IMR-90 (cell line): ENCODE measurements at regions not wholly inside any gene's neighbourhood (a gene's known extent, or its start where the extent isn't known, plus 50 kb on each side); places are given as distances from the start of the nearest gene placed in this dataset.

Source experiments
- ATAC-seq: fragments of 200-7000 bp; cut with Tn5 transposase; 2 replicates; pipeline ENCODE4 v1.9.1; 2020; ENCODE audit warnings: low read depth, mild to moderate bottlenecking, moderate library complexity
- BruUV-seq: library from RNA; stranded (reverse); fragments of 400-500 nt; replicated peaks from 2 replicates; lab custom pipeline; 2021; lab: Mats Ljungman, UMichigan
- CTCF ChIA-PET: fragments of 300-600 bp; formaldehyde crosslinking; extraction: SDS; loops from one replicate; lab custom pipeline; 2021; ENCODE audit warnings: antibody characterized with exemption; lab: Yijun Ruan, JAX
- POLR2A ChIA-PET: fragments of 300-600 bp; sonication (Branson Sonifier 250); formaldehyde crosslinking; loops from one replicate; lab custom pipeline; 2022; ENCODE audit warnings: antibody characterized with exemption; ENCODE audit not compliant: unreplicated experiment; lab: Charles Lee
- DNase-seq: peaks from one replicate; pipeline ENCODE4 v3.0.0; 2013
- H2AFZ ChIP-seq: replicated peaks from 2 replicates; pipeline ENCODE3; 2013; ENCODE audit warnings: low read length, mild to moderate bottlenecking; ENCODE audit not compliant: poor library complexity
- H2AK5ac ChIP-seq: 2 replicates; pipeline ENCODE4 v1.6.1; 2013; ENCODE audit warnings: low read depth, low read length, inconsistent platforms
- H2AK9ac ChIP-seq: replicated peaks from 2 replicates; pipeline ENCODE3; 2013; ENCODE audit warnings: mild to moderate bottlenecking, low read depth, low read length, moderate library complexity; ENCODE audit not compliant: poor library complexity
- H2BK120ac ChIP-seq: 2 replicates; pipeline ENCODE4 v1.6.1; 2013; ENCODE audit warnings: low read depth, low read length, inconsistent platforms
- H2BK15ac ChIP-seq: 3 replicates; pipeline ENCODE4 v1.6.1; 2013; ENCODE audit warnings: low read depth, low read length, inconsistent platforms
- H2BK20ac ChIP-seq: 2 replicates; pipeline ENCODE4 v1.6.1; 2013; ENCODE audit warnings: low read depth, mild to moderate bottlenecking, inconsistent platforms, low read length, moderate library complexity
- H2BK5ac ChIP-seq: 2 replicates; pipeline ENCODE4 v1.6.1; 2013; ENCODE audit warnings: mild to moderate bottlenecking, low read depth, low read length, inconsistent platforms; ENCODE audit not compliant: poor library complexity, severe bottlenecking
- H3K14ac ChIP-seq: replicated peaks from 2 replicates; pipeline ENCODE4 v1.6.1; 2013; ENCODE audit warnings: low read depth, low read length, inconsistent platforms
- H3K18ac ChIP-seq: 2 replicates; pipeline ENCODE4 v1.6.1; 2013; ENCODE audit warnings: low read depth, low read length, control low read depth
- H3K23ac ChIP-seq: 2 replicates; pipeline ENCODE4 v1.6.1; 2013; ENCODE audit warnings: low read depth, low read length, inconsistent platforms
- H3K27ac ChIP-seq: 2 replicates; pipeline ENCODE4 v1.5.1; 2013; ENCODE audit warnings: mild to moderate bottlenecking, control low read depth, low read length; ENCODE audit not compliant: insufficient read depth
- H3K27me3 ChIP-seq: 2 replicates; pipeline ENCODE4 v1.6.1; 2013; ENCODE audit warnings: low read length; ENCODE audit not compliant: control insufficient read depth, insufficient read depth
- H3K36me3 ChIP-seq: 2 replicates; pipeline ENCODE4 v1.6.1; 2013; ENCODE audit warnings: low read length, mixed read lengths; ENCODE audit not compliant: control insufficient read depth, insufficient read depth
- H3K4ac ChIP-seq: 2 replicates; pipeline ENCODE4 v1.6.1; 2013; ENCODE audit warnings: low read depth, low read length, inconsistent platforms
- H3K4me1 ChIP-seq: 2 replicates; pipeline ENCODE4 v1.6.1; 2013; ENCODE audit warnings: low read length, mixed read lengths; ENCODE audit not compliant: control insufficient read depth, insufficient read depth
- H3K4me2 ChIP-seq: 2 replicates; pipeline ENCODE4 v1.6.1; 2013; ENCODE audit warnings: low read depth, mild to moderate bottlenecking, control low read depth, low read length, moderate library complexity
- H3K4me3 ChIP-seq: 2 replicates; pipeline ENCODE4 v1.5.1; 2013; ENCODE audit warnings: low read depth, mild to moderate bottlenecking, control low read depth, low read length, moderate library complexity; ENCODE audit not compliant: insufficient read depth
- H3K56ac ChIP-seq: 2 replicates; pipeline ENCODE4 v1.6.1; 2013; ENCODE audit warnings: low read length, inconsistent platforms; ENCODE audit not compliant: insufficient read depth; ENCODE audit errors: extremely low read depth
- H3K79me1 ChIP-seq, 2 experiments: 2 replicates each; pipeline ENCODE4 v1.6.1; 2013; ENCODE audit warnings: low read length in 2 of 2, inconsistent platforms in 1 of 2, low read depth in 1 of 2
- H3K9ac ChIP-seq: 2 replicates; pipeline ENCODE4 v1.6.1; 2013; ENCODE audit warnings: low read depth, low read length, control low read depth
- H3K9me1 ChIP-seq: 2 replicates; pipeline ENCODE4 v1.6.1; 2013; ENCODE audit warnings: low read length, inconsistent platforms; ENCODE audit not compliant: insufficient read depth
- H3K9me3 ChIP-seq: 2 replicates; pipeline ENCODE4 v1.6.1; 2013; ENCODE audit warnings: low read length; ENCODE audit not compliant: control insufficient read depth, insufficient read depth
- H4K20me1 ChIP-seq: 2 replicates; pipeline ENCODE4 v1.6.1; 2013; ENCODE audit warnings: low read length, inconsistent platforms; ENCODE audit not compliant: insufficient read depth
- H4K5ac ChIP-seq: 2 replicates; pipeline ENCODE4 v1.6.1; 2013; ENCODE audit warnings: mild to moderate bottlenecking, low read depth, low read length, control low read depth
- H4K8ac ChIP-seq, 2 experiments: 2 replicates each; pipeline ENCODE4 v1.6.1; 2013; ENCODE audit warnings: low read depth in 2 of 2, low read length in 2 of 2, control low read depth in 1 of 2, inconsistent platforms in 1 of 2
- H4K91ac ChIP-seq: 2 replicates; pipeline ENCODE4 v1.6.1; 2013; ENCODE audit warnings: low read depth, low read length, inconsistent platforms; ENCODE audit not compliant: insufficient read depth
- CHD1 ChIP-seq: IDR thresholded peaks from 2 replicates; pipeline ENCODE4 v1.6.1; 2012; ENCODE audit warnings: low read depth, low read length, improper control_type of control experiment
- MXI1 ChIP-seq: IDR thresholded peaks from 2 replicates; pipeline ENCODE4 v1.6.1; 2012; ENCODE audit warnings: low read depth, mild to moderate bottlenecking, low read length, moderate library complexity, borderline replicate concordance
- RCOR1 ChIP-seq: IDR thresholded peaks from 2 replicates; pipeline ENCODE4 v1.6.1; 2012; ENCODE audit warnings: mild to moderate bottlenecking, low read length, improper control_type of control experiment; ENCODE audit not compliant: insufficient replicate concordance
- SMC3 ChIP-seq: fragments of 150-350 bp; IDR thresholded peaks from 2 replicates; pipeline ENCODE4 v1.6.1; 2016; ENCODE audit warnings: low read depth, mild to moderate bottlenecking, antibody characterized with exemption, low read length, moderate library complexity
- USF2 ChIP-seq: fragments of 150-350 bp; IDR thresholded peaks from 2 replicates; pipeline ENCODE4 v1.6.1; 2017; ENCODE audit warnings: mild to moderate bottlenecking, antibody characterized with exemption, low read length, low read depth
- WGBS, 2 experiments: methylation state at CpG; one replicate each; pipeline versions ENCODE4 v1.1.5 to v1.1.7; 2013; ENCODE audit warnings: missing lambda C conversion rate in 2 of 2; ENCODE audit not compliant: insufficient read length in 1 of 2; ENCODE audit errors: extremely low coverage in 2 of 2; 5-methylcytosine and 5-hydroxymethylcytosine counted together
- dilution Hi-C: fragments of 300-500 bp; cut with HindIII; formaldehyde crosslinking; loops from one replicate; pipeline ENCODE4 v1.14.3; 2018; ENCODE audit warnings: low sequenced_read_pairs; ENCODE audit not compliant: unreplicated experiment
- in situ Hi-C: fragments of 300-500 bp; cut with MboI; formaldehyde crosslinking; loops from 3 replicates; pipeline ENCODE4 v1.14.3; 2019; ENCODE audit warnings: low sequenced_read_pairs, inconsistent platforms, mixed read lengths
- intact Hi-C: fragments of 100-400 bp; cut with micrococcal nuclease; formaldehyde crosslinking; loops from 2 replicates; pipeline ENCODE4 v1.10.0; 2022

- no peak overlapping the region for H3K27ac ChIP-seq
- no peak overlapping the region for H2AK9ac ChIP-seq
- no peak overlapping the region for H2BK120ac ChIP-seq
- no peak overlapping the region for H3K4me3 ChIP-seq
- no peaks in the 10 kb centered on the region for H4K20me1 ChIP-seq
- in situ Hi-C loops = no loop called here
- no peaks in the 10 kb centered on the region for H3K9me1 ChIP-seq
- H3K23ac ChIP-seq = no peak overlapping the region
- H3K4me1 ChIP-seq = no peaks in the 10 kb centered on the region
- ChIA-PET POLR2A (no interaction called here), CTCF (no interaction called here)
- DNase-seq = no peak
- H2BK5ac ChIP-seq = no peak overlapping the region
- no peaks in the 10 kb centered on the region for H3K79me1 ChIP-seq
- no peak overlapping the region for H2BK20ac ChIP-seq
- no peak overlapping the region for H2AK5ac ChIP-seq
- no peak overlapping the region for H3K14ac ChIP-seq
- H3K9ac ChIP-seq = no peak overlapping the region
- no peaks in the 10 kb centered on the region for H3K27me3 ChIP-seq
- no peak overlapping the region for H4K5ac ChIP-seq
- no peak for ATAC-seq
- dilution Hi-C loops = no loop called here
- BruUV-seq = no TSS peak
- H4K8ac ChIP-seq = no peak overlapping the region
- H3K4me2 ChIP-seq = no peak overlapping the region
- H3K36me3 ChIP-seq = no peaks in the 10 kb centered on the region
- no peak overlapping the region for H3K56ac ChIP-seq
- no peak overlapping the region for H2BK15ac ChIP-seq
- H4K91ac ChIP-seq = no peak overlapping the region
- no CpG with 5 or more reads among the region's 5 CpGs for WGBS, 2 experiments
- TF ChIP-seq MXI1 (no peak), USF2 (no peak), SMC3 (no peak), RCOR1 (no peak), CHD1 (no peak)
- no peak overlapping the region for H2AFZ ChIP-seq
- peaks cover 2% of the 10 kb centered on the region for H3K9me3 ChIP-seq
- intact Hi-C loops = no loop called here
- H3K18ac ChIP-seq = no peak overlapping the region
- no peak overlapping the region for H3K4ac ChIP-seq
These were observed 1353.4 kb downstream of the GRIK2 start for GRCh38 chr6:102746941-102747340.
